ENCODE measurements at regions not wholly inside any gene's neighbourhood (a gene's known extent, or its start where the extent isn't known, plus 50 kb on each side); places are given as distances from the start of the nearest gene placed in this dataset.

DNA sequence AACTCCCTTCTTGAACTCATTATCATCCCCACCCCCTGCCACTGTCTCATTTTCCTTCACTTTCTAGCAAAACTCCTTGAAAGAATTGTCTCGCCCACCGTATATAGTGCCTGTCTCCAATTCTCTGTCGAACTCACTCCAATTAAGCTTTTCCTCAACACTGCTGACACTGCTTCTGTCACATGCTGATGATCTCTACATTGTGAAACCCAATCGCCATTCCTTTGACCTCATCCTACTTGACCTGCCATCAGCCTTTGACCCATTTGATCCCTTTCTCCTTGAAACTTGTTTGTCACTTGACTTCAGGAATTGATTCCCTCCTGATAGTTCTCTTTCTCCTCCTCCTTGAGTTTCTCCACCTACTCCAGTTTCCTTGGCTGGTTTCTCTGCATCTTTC lies 54.8 kb downstream of the CCDC71L start:
- TF ChIP-seq TEAD4 (IDR thresholded peaks at IDR 0.05) = no peak
- TF ChIP-seq EGR1 (IDR thresholded peaks at IDR 0.05) = no peak
- no peak for TF ChIP-seq CEBPB (IDR thresholded peaks at IDR 0.05)
- no peak for TF ChIP-seq MAX (IDR thresholded peaks at IDR 0.05)
- TF ChIP-seq TCF12 (IDR thresholded peaks at IDR 0.05; ENCODE audit: low read depth) = no peak
- no peak for TF ChIP-seq CREB1 (IDR thresholded peaks at IDR 0.05; ENCODE audit: low read depth)

DNA sequence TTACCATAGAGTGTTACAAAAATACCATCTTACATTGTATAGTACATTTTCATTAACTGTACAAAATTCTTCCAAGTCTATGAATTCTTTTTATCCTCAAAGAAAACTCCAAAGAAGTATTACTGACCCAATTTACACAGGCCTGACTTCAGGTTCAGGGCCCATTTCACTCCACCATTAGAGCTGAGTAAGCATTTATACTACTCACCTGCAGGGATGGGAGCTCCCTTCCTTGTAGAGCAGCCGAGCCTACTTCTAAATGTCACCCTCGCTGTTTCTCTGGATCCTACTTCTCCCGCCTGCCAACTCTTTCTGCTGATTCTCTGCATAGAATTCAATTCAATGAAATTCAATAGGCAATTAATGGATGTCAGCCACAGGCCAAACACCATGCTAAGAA lies 56.0 kb downstream of the CCDC71L start:
- TF ChIP-seq ZBTB7A (IDR thresholded peaks at IDR 0.05; ENCODE audit: low read depth) (no peak), EGR1 (IDR thresholded peaks at IDR 0.05) (no peak), CEBPB (IDR thresholded peaks at IDR 0.05) (no peak), TAF1 (IDR thresholded peaks at IDR 0.05; ENCODE audit: low read depth) (no peak), TCF12 (IDR thresholded peaks at IDR 0.05; ENCODE audit: low read depth) (no peak), YY1 (IDR thresholded peaks at IDR 0.05; ENCODE audit: low read depth) (no peak), EP300 (IDR thresholded peaks at IDR 0.05; ENCODE audit: borderline replicate concordance) (no peak), REST (IDR thresholded peaks at IDR 0.05; ENCODE audit: low read depth) (no peak), FOXM1 (IDR thresholded peaks at IDR 0.05; ENCODE audit: borderline replicate concordance, low read depth) (no peak), RAD21 (IDR thresholded peaks at IDR 0.05; ENCODE audit: low read depth) (no peak), USF1 (IDR thresholded peaks at IDR 0.05) (no peak), NFIC (IDR thresholded peaks at IDR 0.05) (no peak), MAX (IDR thresholded peaks at IDR 0.05) (no peak), TEAD4 (IDR thresholded peaks at IDR 0.05) (no peak), CREB1 (IDR thresholded peaks at IDR 0.05; ENCODE audit: low read depth) (no peak)

- TF ChIP-seq FOXM1 (IDR thresholded peaks at IDR 0.05; ENCODE audit: borderline replicate concordance, low read depth) (no peak), REST (IDR thresholded peaks at IDR 0.05; ENCODE audit: low read depth) (no peak), TEAD4 (IDR thresholded peaks at IDR 0.05) (no peak), TCF12 (IDR thresholded peaks at IDR 0.05; ENCODE audit: low read depth) (no peak), YY1 (IDR thresholded peaks at IDR 0.05; ENCODE audit: low read depth) (no peak), ZBTB7A (IDR thresholded peaks at IDR 0.05; ENCODE audit: low read depth) (no peak), MAX (IDR thresholded peaks at IDR 0.05) (no peak), RAD21 (IDR thresholded peaks at IDR 0.05; ENCODE audit: low read depth) (no peak), CREB1 (IDR thresholded peaks at IDR 0.05; ENCODE audit: low read depth) (no peak), USF1 (IDR thresholded peaks at IDR 0.05) (no peak), EGR1 (IDR thresholded peaks at IDR 0.05) (no peak), NFIC (IDR thresholded peaks at IDR 0.05) (no peak)
Observed at GRCh38 chr7:106604303-106604924, 56.5 kb downstream of the CCDC71L start.

- no peak for TF ChIP-seq USF1 (IDR thresholded peaks at IDR 0.05)
- no peak for TF ChIP-seq REST (IDR thresholded peaks at IDR 0.05; ENCODE audit: low read depth)
- TF ChIP-seq FOXM1 (IDR thresholded peaks at IDR 0.05; ENCODE audit: borderline replicate concordance, low read depth) = no peak
- no peak for TF ChIP-seq NFIC (IDR thresholded peaks at IDR 0.05)
- no peak for TF ChIP-seq TAF1 (IDR thresholded peaks at IDR 0.05; ENCODE audit: low read depth)
- TF ChIP-seq ZBTB7A (IDR thresholded peaks at IDR 0.05; ENCODE audit: low read depth) = no peak
- no peak for TF ChIP-seq EP300 (IDR thresholded peaks at IDR 0.05; ENCODE audit: borderline replicate concordance)
- TF ChIP-seq MAX (IDR thresholded peaks at IDR 0.05) = no peak
- no peak for TF ChIP-seq TCF12 (IDR thresholded peaks at IDR 0.05; ENCODE audit: low read depth)
- TF ChIP-seq TEAD4 (IDR thresholded peaks at IDR 0.05) = no peak
Observed at GRCh38 chr7:106603346-106603745, 57.6 kb downstream of the CCDC71L start.
